ENCODE measurements at regions not wholly inside any gene's neighbourhood (a gene's known extent, or its start where the extent isn't known, plus 50 kb on each side); places are given as distances from the start of the nearest gene placed in this dataset.

- no peaks in the 10 kb centered on the region for H3K79me2 ChIP-seq (ENCODE audit: insufficient read depth, low read length)
- no peak overlapping the region for H3K9ac ChIP-seq (ENCODE audit: extremely low read depth, insufficient read length, low read length)
- H3K23ac ChIP-seq (ENCODE audit: insufficient read length, low read depth, low read length): no peak overlapping the region
- DNase-seq: no peak
- H3K79me1 ChIP-seq (ENCODE audit: insufficient read depth, low read depth, low read length, poor library complexity, severe bottlenecking): no peaks in the 10 kb centered on the region
- no peak overlapping the region for H2BK20ac ChIP-seq (ENCODE audit: low read depth, low read length, poor library complexity, severe bottlenecking)
- H3K4me1 Mint-ChIP-seq: peaks cover 70 to 73% of the 10 kb centered on the region in 2 experiments
- no peaks in the 10 kb centered on the region for H4K20me1 ChIP-seq (ENCODE audit: control insufficient read depth, insufficient read depth, insufficient read length)
- H3K36me3 Mint-ChIP-seq (ENCODE audit: insufficient read depth in 1 of 3, low read depth in 3 of 3): peaks cover 19 to 36% (median 32%) of the 10 kb centered on the region in 3 experiments
- no peak overlapping the region for H4K91ac ChIP-seq (ENCODE audit: insufficient read length, low read depth, low read length)
- H2BK12ac ChIP-seq (ENCODE audit: insufficient read length, low read depth, low read length): no peak overlapping the region
- no CpG with 5 or more reads among the region's 11 CpGs for WGBS (ENCODE audit: extremely low coverage, insufficient read length, low lambda C conversion rate)
- H3K56ac ChIP-seq (ENCODE audit: insufficient read length, low read depth, low read length): no peak overlapping the region
- H3K18ac ChIP-seq (ENCODE audit: insufficient read length, low read depth, low read length): no peak overlapping the region
- no peak overlapping the region for H2BK120ac ChIP-seq (ENCODE audit: low read depth, low read length, poor library complexity, severe bottlenecking)
- H3K27ac Mint-ChIP-seq: peak overlapping the region; percentile 17 to 89 (median 81); a peak in 4 of 7 replicates
- H2AFZ ChIP-seq (ENCODE audit: low read length): no peak overlapping the region
- no peaks in the 10 kb centered on the region for H3K23me2 ChIP-seq (ENCODE audit: insufficient read length, low read depth, low read length, poor library complexity, severe bottlenecking)
- TF ChIP-seq CTCF (conservative IDR thresholded peaks at IDR 0.05): no peak
- peaks cover 32 to 40% of the 10 kb centered on the region in 2 experiments for H3K9me3 Mint-ChIP-seq
- H3K4me3 Mint-ChIP-seq: no peak overlapping the region
- peaks cover 9% of the 10 kb centered on the region for H3K9me3 ChIP-seq (ENCODE audit: control insufficient read depth, low read depth, low read length)
- H2AK5ac ChIP-seq (ENCODE audit: insufficient read length, low read length): no peak overlapping the region
- H4K8ac ChIP-seq (replicated peaks; ENCODE audit: insufficient read length, low read depth, low read length): no peak overlapping the region
- H2BK15ac ChIP-seq (ENCODE audit: low read depth, low read length): no peak overlapping the region
- no peak overlapping the region for H4K5ac ChIP-seq (ENCODE audit: insufficient read length, low read depth, low read length)
- no peak overlapping the region for H3T11ph ChIP-seq (ENCODE audit: low read length)
- H3K27ac ChIP-seq (ENCODE audit: insufficient read length, low read depth, low read length): no peak overlapping the region
- H3K27me3 Mint-ChIP-seq (ENCODE audit: low read depth): no peaks in the 10 kb centered on the region
- no peak overlapping the region for H3K14ac ChIP-seq (ENCODE audit: insufficient read depth, low read length)
- H3K4me2 ChIP-seq (ENCODE audit: insufficient read depth, insufficient read length, low read length): no peak overlapping the region
- H3K4ac ChIP-seq (ENCODE audit: low read depth, low read length): no peak overlapping the region
- no peaks in the 10 kb centered on the region for H3K27me3 ChIP-seq (ENCODE audit: insufficient read depth, low read length)
- H2BK5ac ChIP-seq (ENCODE audit: insufficient read length, low read length): no peak overlapping the region
- H3K4me1 ChIP-seq (ENCODE audit: insufficient read depth, low read length): 0 out of 2 replicates have a peak, but pooled peaks cover 2% of the 10 kb centered on the region
Observed at GRCh38 chr1:233473549-233474204, 140.2 kb upstream of the KCNK1 start.

Data from H9 (cell line).